Erythroblast (primary cell): ENCODE measurements at regions not wholly inside any gene's neighbourhood (a gene's known extent, or its start where the extent isn't known, plus 50 kb on each side); places are given as distances from the start of the nearest gene placed in this dataset.

ENCODE experiments used
- GATA1 ChIP-seq: IDR thresholded peaks from 2 replicates; pipeline ENCODE4 v1.6.1; 2011; ENCODE audit warnings: low read depth, mild to moderate bottlenecking, control low read depth, low read length, moderate library complexity
- POLR2A ChIP-seq: IDR thresholded peaks from 2 replicates; pipeline ENCODE4 v1.6.1; 2011; ENCODE audit warnings: mild to moderate bottlenecking, low read length

DNA sequence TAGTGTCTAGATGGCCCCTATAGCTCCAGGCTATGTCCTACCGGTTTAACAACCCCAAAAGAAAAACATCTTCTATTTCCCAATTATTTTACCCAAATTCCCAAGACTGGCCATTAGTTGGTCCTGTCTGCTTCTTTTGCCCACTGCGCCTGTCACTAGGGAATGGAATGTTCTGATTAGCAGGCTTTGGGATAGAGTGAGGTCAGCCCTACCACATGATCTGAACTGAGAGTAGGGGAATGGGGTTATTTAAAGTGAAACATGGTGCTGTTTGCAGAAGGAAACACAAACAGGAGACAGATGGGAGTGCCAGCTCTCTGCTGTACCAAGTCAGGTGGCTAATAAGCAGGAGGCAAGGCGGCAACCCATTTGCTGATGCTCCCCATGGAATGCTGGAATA is 635.6 kb upstream of the CFAP20DC start:
- TF ChIP-seq POLR2A (no peak), GATA1 (no peak)
